ENCODE measurements at regions not wholly inside any gene's neighbourhood (a gene's known extent, or its start where the extent isn't known, plus 50 kb on each side); places are given as distances from the start of the nearest gene placed in this dataset.

- in situ Hi-C loops (cut with HindIII; ENCODE audit: low pct_unique_long_range_greater_than_20kb, low sequenced_read_pairs) = no loop called here
- DNase-seq (ENCODE audit: low read depth, low spot score) = no peak
Observed at GRCh38 chr20:23257848-23258746, 92.5 kb upstream of the NXT1 start.

- in situ Hi-C loops (cut with HindIII; ENCODE audit: low pct_unique_long_range_greater_than_20kb, low sequenced_read_pairs) = no loop called here
- no peak for DNase-seq (ENCODE audit: low read depth, low spot score)
Observed at GRCh38 chr20:23257106-23257761, 93.4 kb upstream of the NXT1 start.

GRCh38 chr20:23255716-23256385, 94.7 kb upstream of the NXT1 start:
- in situ Hi-C loops (cut with HindIII; ENCODE audit: low pct_unique_long_range_greater_than_20kb, low sequenced_read_pairs) = no loop called here
- DNase-seq (ENCODE audit: low read depth, low spot score) = no peak

GRCh38 chr20:23255106-23255505, 95.5 kb upstream of the NXT1 start:
- no peak for DNase-seq (ENCODE audit: low read depth, low spot score)
- in situ Hi-C loops (cut with HindIII; ENCODE audit: low pct_unique_long_range_greater_than_20kb, low sequenced_read_pairs) = no loop called here

- in situ Hi-C loops (cut with HindIII; ENCODE audit: low pct_unique_long_range_greater_than_20kb, low sequenced_read_pairs) = no loop called here
- DNase-seq (ENCODE audit: low read depth, low spot score) = no peak
Observed at GRCh38 chr20:23254505-23254904, 96.1 kb upstream of the NXT1 start.

GRCh38 chr20:23254034-23254433, 96.6 kb upstream of the NXT1 start:
- no peak for DNase-seq (ENCODE audit: low read depth, low spot score)
- in situ Hi-C loops (cut with HindIII; ENCODE audit: low pct_unique_long_range_greater_than_20kb, low sequenced_read_pairs) = no loop called here

GRCh38 chr20:23253524-23253923, 97.1 kb upstream of the NXT1 start:
- in situ Hi-C loops (cut with HindIII; ENCODE audit: low pct_unique_long_range_greater_than_20kb, low sequenced_read_pairs) = no loop called here
- no peak for DNase-seq (ENCODE audit: low read depth, low spot score)

- in situ Hi-C loops (cut with HindIII; ENCODE audit: low pct_unique_long_range_greater_than_20kb, low sequenced_read_pairs) = no loop called here
- no peak for DNase-seq (ENCODE audit: low read depth, low spot score)
Observed at GRCh38 chr20:23251779-23252178, 98.8 kb upstream of the NXT1 start.

GRCh38 chr20:23249541-23249940, 101.0 kb upstream of the NXT1 start:
- in situ Hi-C loops (cut with HindIII; ENCODE audit: low pct_unique_long_range_greater_than_20kb, low sequenced_read_pairs) = no loop called here
- no peak for DNase-seq (ENCODE audit: low read depth, low spot score)

- in situ Hi-C loops (cut with HindIII; ENCODE audit: low pct_unique_long_range_greater_than_20kb, low sequenced_read_pairs) = no loop called here
- DNase-seq (ENCODE audit: low read depth, low spot score) = no peak
Observed at GRCh38 chr20:23248461-23248882, 102.1 kb upstream of the NXT1 start.

- in situ Hi-C loops (cut with HindIII; ENCODE audit: low pct_unique_long_range_greater_than_20kb, low sequenced_read_pairs) = no loop called here
- no peak for DNase-seq (ENCODE audit: low read depth, low spot score)
Observed at GRCh38 chr20:23246717-23247664, 103.6 kb upstream of the NXT1 start.

GRCh38 chr20:23245553-23246181, 104.9 kb upstream of the NXT1 start:
- in situ Hi-C loops (cut with HindIII; ENCODE audit: low pct_unique_long_range_greater_than_20kb, low sequenced_read_pairs) = no loop called here
- peak; percentile 63 for DNase-seq (ENCODE audit: low read depth, low spot score)

GRCh38 chr20:23244916-23245552, 105.6 kb upstream of the NXT1 start:
- DNase-seq (ENCODE audit: low read depth, low spot score) = no peak
- in situ Hi-C loops (cut with HindIII; ENCODE audit: low pct_unique_long_range_greater_than_20kb, low sequenced_read_pairs) = no loop called here

GRCh38 chr20:23244156-23244915, 106.3 kb upstream of the NXT1 start:
- in situ Hi-C loops (cut with HindIII; ENCODE audit: low pct_unique_long_range_greater_than_20kb, low sequenced_read_pairs) = no loop called here

GRCh38 chr20:23243791-23244155, 106.8 kb upstream of the NXT1 start:
- DNase-seq (ENCODE audit: low read depth, low spot score) = peak; percentile 16
- in situ Hi-C loops (cut with HindIII; ENCODE audit: low pct_unique_long_range_greater_than_20kb, low sequenced_read_pairs) = no loop called here

More at GRCh38 chr20:23244156-23244915, 106.3 kb upstream of the NXT1 start:
- DNase-seq (ENCODE audit: low read depth, low spot score) = no peak

GRCh38 chr20:23242556-23243180, 107.9 kb upstream of the NXT1 start:
- in situ Hi-C loops (cut with HindIII; ENCODE audit: low pct_unique_long_range_greater_than_20kb, low sequenced_read_pairs) = no loop called here
- DNase-seq (ENCODE audit: low read depth, low spot score) = no peak
